Right cardiac atrium (tissue), 5 donors: ENCODE measurements at regions not wholly inside any gene's neighbourhood (a gene's known extent, or its start where the extent isn't known, plus 50 kb on each side); places are given as distances from the start of the nearest gene placed in this dataset.
"Not testable (repeated sequence)": the region's sequence is repeated elsewhere in the genome, so short reads cannot be mapped to it uniquely, and the experiment has no call there.

Experiments used
- ATAC-seq, 2 donors: fragments of 200-7000 bp; cut with Tn5 transposase; one replicate each; pipeline versions ENCODE4 v1.8.0 to v1.9.1; 2020; ENCODE audit warnings: moderate library complexity in 2 of 2, mild to moderate bottlenecking in 1 of 2
- DNase-seq, 3 donors: peaks; one replicate each; pipeline ENCODE4 v3.0.0-alpha.2; 2020
- H3K27ac ChIP-seq: one replicate; pipeline ENCODE4 v1.5.1; 2013; ENCODE audit warnings: mild to moderate bottlenecking, low read length, control low read depth, moderate library complexity
- H3K27me3 ChIP-seq: one replicate; pipeline ENCODE4 v1.6.1; 2013; ENCODE audit not compliant: control insufficient read depth, insufficient read depth
- H3K4me1 ChIP-seq: one replicate; pipeline ENCODE4 v1.6.1; 2013; ENCODE audit warnings: low read length; ENCODE audit not compliant: control insufficient read depth, insufficient read depth
- H3K4me3 ChIP-seq: one replicate; pipeline ENCODE4 v1.5.1; 2013; ENCODE audit warnings: low read length, control low read depth
- H3K9me3 ChIP-seq: one replicate; pipeline ENCODE4 v1.6.1; 2013; ENCODE audit warnings: low read length; ENCODE audit not compliant: control insufficient read depth
- WGBS: extraction: QIAGEN DNeasy Blood & Tissue Kit; methylation state at CpG from one replicate; pipeline ENCODE4 v1.1.7; 2013; 5-methylcytosine and 5-hydroxymethylcytosine counted together
- intact Hi-C, 4 donors: fragments of 100-400 bp; cut with DNase I; formaldehyde crosslinking; loops; one replicate each; pipeline versions ENCODE4 v1.11.0 to v1.14.0; 2022 to 2023
- donor health status: healthy with polysubstance abuse.
- donor health status: DM: no; HTN: yes; CAD: no.
- donor health status: DM: no; HTN: no; CAD: no.
- donor health status: DM: no; HTN: yes; CAD: no; lungs with severe emphysema.
- donor health status: DM: yes; HTN: yes; CAD: no.

- H3K9me3 ChIP-seq, intact Hi-C loops, H3K27ac ChIP-seq, ATAC-seq, DNase-seq, H3K4me3 ChIP-seq, H3K4me1 ChIP-seq, H3K27me3 ChIP-seq: not testable (repeated sequence)
- 91% methylated on average over 5 of the region's 5 CpGs for WGBS
These were observed 59.0 kb upstream of the NUTM2F start for GRCh38 chr9:94387338-94388010.

GRCh38 chr9:94388011-94388406, 59.6 kb upstream of the NUTM2F start:
- H3K27me3 ChIP-seq, H3K9me3 ChIP-seq, ATAC-seq, intact Hi-C loops, H3K4me3 ChIP-seq, H3K27ac ChIP-seq, H3K4me1 ChIP-seq, DNase-seq: not testable (repeated sequence)
- WGBS: 97% methylated on average over 2 of the region's 2 CpGs

GRCh38 chr9:94390425-94391098, 62.1 kb upstream of the NUTM2F start:
- H3K9me3 ChIP-seq, H3K4me1 ChIP-seq, H3K27ac ChIP-seq, intact Hi-C loops, DNase-seq, H3K27me3 ChIP-seq, ATAC-seq, H3K4me3 ChIP-seq: not testable (repeated sequence)
- WGBS: 75% methylated on average over 4 of the region's 5 CpGs

GRCh38 chr9:94392971-94393624, 64.7 kb upstream of the NUTM2F start:
- DNase-seq, H3K27ac ChIP-seq, H3K27me3 ChIP-seq, H3K4me3 ChIP-seq, H3K4me1 ChIP-seq, intact Hi-C loops, ATAC-seq, H3K9me3 ChIP-seq: not testable (repeated sequence)
- WGBS: no CpG with 5 or more reads among the region's 2 CpGs

- H3K27me3 ChIP-seq, DNase-seq, H3K9me3 ChIP-seq, intact Hi-C loops, ATAC-seq, H3K4me3 ChIP-seq, H3K27ac ChIP-seq, H3K4me1 ChIP-seq: not testable (repeated sequence)
- 84% methylated on average over 3 of the region's 3 CpGs for whole genome bisulfite sequencing
These were observed 69.4 kb upstream of the NUTM2F start for GRCh38 chr9:94397766-94398379.

- DNase-seq, H3K4me3 ChIP-seq, intact Hi-C loops, H3K27me3 ChIP-seq, H3K4me1 ChIP-seq, H3K27ac ChIP-seq, H3K9me3 ChIP-seq, ATAC-seq: not testable (repeated sequence)
- 65% methylated on average over 4 of the region's 4 CpGs for WGBS
These were observed 72.0 kb upstream of the NUTM2F start for GRCh38 chr9:94400461-94400860.

- H3K27ac ChIP-seq, H3K9me3 ChIP-seq, H3K4me3 ChIP-seq, H3K4me1 ChIP-seq, intact Hi-C loops, DNase-seq, H3K27me3 ChIP-seq, ATAC-seq: not testable (repeated sequence)
- WGBS: 100% methylated on average over 1 of the region's 1 CpG
These were observed 74.4 kb upstream of the NUTM2F start for GRCh38 chr9:94402795-94403194.

- H3K9me3 ChIP-seq, H3K4me1 ChIP-seq, H3K27me3 ChIP-seq, intact Hi-C loops, DNase-seq, H3K4me3 ChIP-seq: not testable (repeated sequence)
- peak in 1 of 2 donors; percentile 62 for ATAC-seq
- peak overlapping the region; percentile 37 for H3K27ac ChIP-seq
- 74% methylated on average over 3 of the region's 3 CpGs for whole genome bisulfite sequencing
These were observed 75.1 kb upstream of the NUTM2F start for GRCh38 chr9:94403571-94403970.

GRCh38 chr9:94413665-94414064, 85.2 kb upstream of the NUTM2F start:
- H3K4me3 ChIP-seq, intact Hi-C loops, H3K4me1 ChIP-seq, H3K27me3 ChIP-seq, H3K9me3 ChIP-seq, ATAC-seq, DNase-seq, H3K27ac ChIP-seq: not testable (repeated sequence)
- 65% methylated on average over 2 of the region's 2 CpGs for WGBS

GRCh38 chr9:94415111-94415510, 86.7 kb upstream of the NUTM2F start:
- H3K4me3 ChIP-seq, H3K27me3 ChIP-seq, H3K9me3 ChIP-seq, ATAC-seq, intact Hi-C loops, DNase-seq, H3K4me1 ChIP-seq, H3K27ac ChIP-seq: not testable (repeated sequence)
- 85% methylated on average over 5 of the region's 5 CpGs for WGBS

- H3K9me3 ChIP-seq, H3K27ac ChIP-seq, H3K4me3 ChIP-seq, intact Hi-C loops, ATAC-seq, H3K4me1 ChIP-seq, H3K27me3 ChIP-seq: not testable (repeated sequence)
- DNase-seq: peak in 1 of 3 donors; percentile 20
- WGBS: 54% methylated on average over 5 of the region's 5 CpGs
These were observed 91.7 kb upstream of the NUTM2F start for GRCh38 chr9:94420098-94420497.
